ENCODE measurements at regions not wholly inside any gene's neighbourhood (a gene's known extent, or its start where the extent isn't known, plus 50 kb on each side); places are given as distances from the start of the nearest gene placed in this dataset.

GRCh38 chr2:62303788-62304187 is 107.9 kb downstream of the B3GNT2 start:
- Histone ChIP-seq H3K27me3 (ENCODE audit: insufficient read depth, low read length) (no peaks in the 10 kb centered on the region), H3K9me3 (ENCODE audit: control insufficient read depth in 1 of 2, insufficient read depth in 1 of 2, low read depth in 1 of 2, low read length in 2 of 2) (no peaks in the 10 kb centered on the region), H4K20me1 (ENCODE audit: insufficient read depth) (no peaks in the 10 kb centered on the region), H3K9ac (ENCODE audit: low read length) (peak overlapping the region; percentile 48; the same call in 1 of the 2 replicates), H3K4me3 (replicated peaks in 1 of 2; ENCODE audit: low read depth in 1 of 2, low read length in 2 of 2) (no peak overlapping the region), H3K36me3 (ENCODE audit: control insufficient read depth in 1 of 2, insufficient read depth in 2 of 2, low read length in 2 of 2) (no peaks in the 10 kb centered on the region), H3K27ac (ENCODE audit: low read depth, low read length) (peak overlapping the region; percentile 97), H3K4me1 (ENCODE audit: control insufficient read depth in 1 of 2, insufficient read depth in 2 of 2, low read length in 2 of 2) (peaks cover 51 to 67% of the 10 kb centered on the region in 2 experiments), H2AFZ (ENCODE audit: low read depth, low read length, poor library complexity, severe bottlenecking) (no peak overlapping the region), H3K9me2 (ENCODE audit: insufficient read depth) (no peaks in the 10 kb centered on the region; the same call in 1 of the 2 replicates), H3K79me2 (ENCODE audit: insufficient read depth, low read length) (no peaks in the 10 kb centered on the region), H3K4me2 (ENCODE audit: low read length) (peak overlapping the region; percentile 87)
- CTCF ChIA-PET: no interaction called here
- DNase-seq (ENCODE audit: low read depth, low spot score): no peak
- TF ChIP-seq MAX (IDR thresholded peaks at IDR 0.05) (no peak), EZH2 (IDR thresholded peaks at IDR 0.05) (no peak), SRF (IDR thresholded peaks at IDR 0.05; ENCODE audit: low read depth) (no peak), POLR2AphosphoS5 (IDR thresholded peaks at IDR 0.05; ENCODE audit: low read depth, low read length) (no peak), JUND (IDR thresholded peaks at IDR 0.05) (no peak), SP1 (IDR thresholded peaks at IDR 0.05; ENCODE audit: low read depth) (no peak), ZFX (IDR thresholded peaks at IDR 0.05) (no peak), CEBPB (IDR thresholded peaks at IDR 0.05; ENCODE audit: low read depth) (no peak), ATF3 (IDR thresholded peaks at IDR 0.05) (no peak), EZH2phosphoT487 (IDR thresholded peaks at IDR 0.05; ENCODE audit: borderline replicate concordance) (no peak), RAD21 (IDR thresholded peaks at IDR 0.05; ENCODE audit: low read depth) (no peak), ZNF274 (IDR thresholded peaks at IDR 0.05; ENCODE audit: low read depth, low read length) (no peak), CTCF (IDR thresholded peaks at IDR 0.05 in 2 of 3, conservative IDR thresholded peaks at IDR 0.05 in 1 of 3; ENCODE audit: borderline replicate concordance in 1 of 3, insufficient read depth in 1 of 3, low read depth in 2 of 3, low read length in 2 of 3) (no peak), EGR1 (IDR thresholded peaks at IDR 0.05; ENCODE audit: low read depth) (no peak), CBX3 (IDR thresholded peaks at IDR 0.05; ENCODE audit: low read depth) (no peak)
- ATAC-seq: no peak
- RAD21 ChIA-PET (ENCODE audit: low non-redundant PET in 1 of 2, low total read pairs in 2 of 2, uncharacterized antibody in 2 of 2, unreplicated experiment in 2 of 2): no interaction called here
- POLR2A ChIA-PET: no interaction called here
- intact Hi-C loops (cut with micrococcal nuclease): loop anchor here (10.0 kb wide), 1 partner anchor 309 kb away; no protein-coding TSS in a partner anchor
- BruUV-seq (replicated peaks): no TSS peak

Measured in HCT116 (cell line).